Gastrocnemius medialis (tissue), 4 donors: ENCODE measurements at regions not wholly inside any gene's neighbourhood (a gene's known extent, or its start where the extent isn't known, plus 50 kb on each side); places are given as distances from the start of the nearest gene placed in this dataset.

Experiments
- ATAC-seq, 2 donors: fragments of 150-250 bp; one replicate each; pipeline ENCODE4 v1.9.1; 2016
- DNase-seq, 2 donors: peaks; one replicate each; pipeline ENCODE4 v3.0.0-alpha.2; 2019
- H3K27ac ChIP-seq, 4 donors: fragments of 200-600 bp; sonication (generic); 1 replicate in 1 of 4; 2 replicates in 3 of 4; pipeline ENCODE4 v1.5.1; 2016 to 2018; ENCODE audit warnings: mild to moderate bottlenecking in 2 of 4, moderate library complexity in 1 of 4
- H3K27me3 ChIP-seq, 3 donors: fragments of 200-600 bp; sonication (generic) in 2 of 3; 1 replicate in 1 of 3; 2 replicates in 2 of 3; pipeline versions ENCODE4 v1.5.1 to v1.6.0; 2016 to 2019; ENCODE audit warnings: mild to moderate bottlenecking in 1 of 3, moderate library complexity in 1 of 3
- H3K36me3 ChIP-seq, 2 donors: fragments of 200-600 bp; sonication (generic) in 1 of 2; one replicate each; pipeline ENCODE4 v1.5.1; 2017 to 2018
- H3K4me1 ChIP-seq, 2 donors: fragments of 200-600 bp; sonication (generic) in 1 of 2; one replicate each; pipeline ENCODE4 v1.5.1; 2016 to 2017; ENCODE audit warnings: mild to moderate bottlenecking in 2 of 2
- H3K4me3 ChIP-seq, 4 donors: fragments of 200-600 bp; sonication (generic) in 3 of 4; 1 replicate in 1 of 4; 2 replicates in 3 of 4; pipeline ENCODE4 v1.5.1; 2016 to 2019; ENCODE audit warnings: mild to moderate bottlenecking in 2 of 4
- H3K9me3 ChIP-seq, 3 donors: fragments of 200-600 bp; sonication (generic) in 2 of 3; 1 replicate in 1 of 3; 2 replicates in 2 of 3; pipeline ENCODE4 v1.5.1; 2016 to 2019
- POLR2A ChIP-seq, 2 donors: fragments of 450-650 bp; IDR thresholded peaks; one replicate each; pipeline ENCODE4 v1.6.1; 2017; ENCODE audit warnings: antibody characterized with exemption in 2 of 2, mild to moderate bottlenecking in 2 of 2, moderate library complexity in 2 of 2
- in situ Hi-C, 4 donors: fragments of 200-750 bp; cut with MboI; loops; one replicate each; pipeline versions ENCODE4 v1.15.0 to v1.8.0; 2017; ENCODE audit warnings: low sequenced_read_pairs in 4 of 4
- intact Hi-C: fragments of 100-400 bp; cut with DNase I; formaldehyde crosslinking; loops from one replicate; pipeline ENCODE4 v1.15.1; 2023; ENCODE audit warnings: low total_unique reads
- TF ChIP-seq, protein P1 (sequence below), 5 experiments: fragments of 450-650 bp in 3 of 5; fragments of 200-600 bp in 2 of 5; sonication (generic) in 2 of 5; IDR thresholded peaks in 4 of 5; conservative IDR thresholded peaks in 1 of 5; 1 replicate in 4 of 5; 2 replicates in 1 of 5; pipeline ENCODE4 v1.5.1; 2016 to 2019; ENCODE audit warnings: antibody characterized with exemption in 5 of 5, mild to moderate bottlenecking in 3 of 5, moderate library complexity in 3 of 5

DNA sequence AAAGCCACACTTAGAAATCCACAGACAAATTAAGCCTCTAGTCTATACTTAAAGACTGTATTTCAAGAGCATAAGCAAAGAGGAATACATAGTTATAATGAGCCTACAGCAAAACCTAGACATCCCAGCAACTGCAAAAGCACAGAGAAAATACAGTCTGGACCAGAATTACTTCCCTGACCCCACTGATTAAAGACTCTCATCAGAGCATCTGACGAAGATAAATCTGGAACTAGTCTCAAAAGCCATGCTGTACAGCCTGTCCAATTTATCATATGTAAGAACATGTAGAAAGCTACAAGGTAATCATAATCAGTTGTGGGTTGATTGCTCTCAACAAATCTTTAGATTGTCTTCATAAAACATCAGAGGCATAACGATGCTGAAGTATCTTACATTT lies 285.1 kb upstream of the CAND1 start:
- Histone ChIP-seq H3K36me3 (no peaks in the 10 kb centered on the region), H3K4me1 (no peaks in the 10 kb centered on the region), H3K9me3 (no peaks in the 10 kb centered on the region), H3K4me3 (no peak overlapping the region), H3K27me3 (no peaks in the 10 kb centered on the region), H3K27ac (no peak overlapping the region)
- ATAC-seq, result no peak
- no peak for DNase-seq
- no peak for TF ChIP-seq POLR2A (IDR thresholded peaks at IDR 0.05)
- TF ChIP-seq, protein P1, sequence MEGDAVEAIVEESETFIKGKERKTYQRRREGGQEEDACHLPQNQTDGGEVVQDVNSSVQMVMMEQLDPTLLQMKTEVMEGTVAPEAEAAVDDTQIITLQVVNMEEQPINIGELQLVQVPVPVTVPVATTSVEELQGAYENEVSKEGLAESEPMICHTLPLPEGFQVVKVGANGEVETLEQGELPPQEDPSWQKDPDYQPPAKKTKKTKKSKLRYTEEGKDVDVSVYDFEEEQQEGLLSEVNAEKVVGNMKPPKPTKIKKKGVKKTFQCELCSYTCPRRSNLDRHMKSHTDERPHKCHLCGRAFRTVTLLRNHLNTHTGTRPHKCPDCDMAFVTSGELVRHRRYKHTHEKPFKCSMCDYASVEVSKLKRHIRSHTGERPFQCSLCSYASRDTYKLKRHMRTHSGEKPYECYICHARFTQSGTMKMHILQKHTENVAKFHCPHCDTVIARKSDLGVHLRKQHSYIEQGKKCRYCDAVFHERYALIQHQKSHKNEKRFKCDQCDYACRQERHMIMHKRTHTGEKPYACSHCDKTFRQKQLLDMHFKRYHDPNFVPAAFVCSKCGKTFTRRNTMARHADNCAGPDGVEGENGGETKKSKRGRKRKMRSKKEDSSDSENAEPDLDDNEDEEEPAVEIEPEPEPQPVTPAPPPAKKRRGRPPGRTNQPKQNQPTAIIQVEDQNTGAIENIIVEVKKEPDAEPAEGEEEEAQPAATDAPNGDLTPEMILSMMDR (IDR thresholded peaks at IDR 0.05 in 4 of 5, conservative IDR thresholded peaks at IDR 0.05 in 1 of 5), result no peak
- in situ Hi-C loops (no loop called here), intact Hi-C loops (no loop called here)

DNA sequence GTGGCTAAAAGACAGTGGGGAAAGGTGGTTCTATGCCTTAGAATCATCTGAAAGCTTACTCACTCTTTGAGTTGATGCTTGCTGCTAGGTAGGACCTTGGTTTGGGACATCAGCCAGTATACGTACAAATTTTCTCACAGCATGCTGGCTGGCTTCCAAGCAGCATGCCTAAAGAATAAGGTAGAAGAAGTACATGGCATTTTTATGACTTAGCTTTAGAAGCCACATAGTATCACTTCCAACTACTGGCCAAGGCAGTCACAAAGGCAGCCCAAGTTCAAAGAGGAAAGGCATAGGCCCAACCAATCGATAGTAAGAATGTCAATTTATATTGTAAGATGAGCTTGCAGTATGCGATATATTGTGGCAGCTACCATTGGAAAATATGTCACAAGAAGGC lies 284.2 kb upstream of the CAND1 start:
- intact Hi-C loops (no loop called here), in situ Hi-C loops (no loop called here)
- DNase-seq, result no peak

DNA sequence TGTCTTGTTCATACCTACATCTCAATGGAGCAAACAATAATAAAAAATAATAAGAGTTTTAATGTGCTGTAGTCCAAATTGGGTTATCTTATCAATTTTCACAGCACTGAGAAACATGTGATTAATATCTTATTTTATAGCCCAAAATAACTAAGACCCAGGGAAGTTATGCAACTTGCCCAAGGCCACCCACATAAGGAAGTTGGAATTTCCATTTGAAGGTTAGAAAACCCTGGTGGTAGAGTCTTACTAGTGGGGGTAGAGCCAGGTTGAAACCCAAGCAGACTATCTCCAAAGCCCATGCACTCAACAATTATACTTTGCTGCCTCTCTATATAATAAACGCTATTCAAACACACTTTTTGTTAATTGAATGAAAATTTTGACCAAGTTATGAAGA lies 270.0 kb upstream of the CAND1 start:
- DNase-seq, result no peak
- ATAC-seq, result no peak
- Histone ChIP-seq H3K27me3 (no peaks in the 10 kb centered on the region), H3K36me3 (no peaks in the 10 kb centered on the region), H3K9me3 (no peaks in the 10 kb centered on the region), H3K27ac (no peak overlapping the region), H3K4me3 (no peak overlapping the region), H3K4me1 (no peaks in the 10 kb centered on the region)
- TF ChIP-seq, protein P1 (IDR thresholded peaks at IDR 0.05 in 4 of 5, conservative IDR thresholded peaks at IDR 0.05 in 1 of 5), result no peak
- no peak for TF ChIP-seq POLR2A (IDR thresholded peaks at IDR 0.05)
- in situ Hi-C loops, result no loop called here
- intact Hi-C loops, result no loop called here

More for the DNA sequence above, 284.2 kb upstream of the CAND1 start:
- Histone ChIP-seq H3K27ac (no peak overlapping the region), H3K4me3 (no peak overlapping the region), H3K27me3 (no peaks in the 10 kb centered on the region), H3K9me3 (no peaks in the 10 kb centered on the region), H3K36me3 (no peaks in the 10 kb centered on the region), H3K4me1 (no peaks in the 10 kb centered on the region)
- no peak for TF ChIP-seq POLR2A (IDR thresholded peaks at IDR 0.05)
- TF ChIP-seq, protein P1 (IDR thresholded peaks at IDR 0.05 in 4 of 5, conservative IDR thresholded peaks at IDR 0.05 in 1 of 5), result no peak
- no peak for ATAC-seq

DNA sequence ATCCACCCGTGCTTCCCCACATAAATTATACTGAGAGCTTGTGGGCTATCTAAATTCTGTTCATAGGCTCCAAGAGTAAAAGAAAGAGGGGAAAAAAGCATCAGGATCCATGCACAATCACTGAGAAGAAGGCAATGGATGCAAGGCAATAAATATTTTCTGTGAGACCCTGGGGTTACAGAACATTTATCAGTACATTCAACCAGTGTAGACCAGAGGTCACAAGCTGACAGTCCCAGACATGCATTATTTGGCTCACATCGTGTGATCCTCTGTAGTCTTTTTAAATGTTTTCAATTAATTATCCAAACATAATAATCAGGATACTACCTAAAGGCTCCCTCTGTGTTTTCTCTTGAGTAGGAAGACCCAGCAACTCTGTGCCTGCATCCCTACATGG lies 267.9 kb upstream of the CAND1 start:
- no peaks in the 10 kb centered on the region for H3K36me3 ChIP-seq
- H3K4me1 ChIP-seq, result no peaks in the 10 kb centered on the region
- in situ Hi-C loops, result no loop called here
- ATAC-seq (no peak), DNase-seq (no peak)
- TF ChIP-seq POLR2A (IDR thresholded peaks at IDR 0.05), result no peak
- TF ChIP-seq, protein P1 (IDR thresholded peaks at IDR 0.05 in 4 of 5, conservative IDR thresholded peaks at IDR 0.05 in 1 of 5), result no peak
- H3K9me3 ChIP-seq, result no peaks in the 10 kb centered on the region
- H3K27me3 ChIP-seq, result no peaks in the 10 kb centered on the region
- intact Hi-C loops, result no loop called here
- no peak overlapping the region for H3K4me3 ChIP-seq
- H3K27ac ChIP-seq, result no peak overlapping the region

DNA sequence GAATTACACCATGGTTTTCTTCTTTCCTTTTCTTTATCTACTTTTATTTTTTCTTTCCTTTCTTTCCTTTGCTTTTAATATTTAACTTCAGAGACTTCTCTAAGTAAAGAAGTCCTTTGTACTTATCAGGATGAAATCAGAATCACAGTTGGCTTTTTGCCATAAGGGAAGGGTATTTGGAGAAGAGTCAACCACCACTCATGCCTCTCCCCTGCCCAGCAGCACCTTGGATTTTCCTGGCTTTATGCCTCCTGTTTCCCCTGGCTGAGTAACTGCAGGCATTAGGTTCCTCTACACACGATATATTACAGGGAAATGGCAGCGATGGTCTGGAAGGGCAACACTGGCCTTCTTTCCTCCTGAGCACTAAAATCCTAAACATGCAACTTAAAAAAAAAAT lies 266.4 kb upstream of the CAND1 start:
- intact Hi-C loops, result no loop called here
- no peak for TF ChIP-seq POLR2A (IDR thresholded peaks at IDR 0.05)
- TF ChIP-seq, protein P1 (IDR thresholded peaks at IDR 0.05 in 4 of 5, conservative IDR thresholded peaks at IDR 0.05 in 1 of 5), result no peak
- Histone ChIP-seq H3K4me3 (no peak overlapping the region), H3K36me3 (no peaks in the 10 kb centered on the region), H3K9me3 (no peaks in the 10 kb centered on the region), H3K27me3 (no peaks in the 10 kb centered on the region), H3K4me1 (no peaks in the 10 kb centered on the region), H3K27ac (no peak overlapping the region)
- DNase-seq (no peak), ATAC-seq (no peak)
- in situ Hi-C loops, result no loop called here
